ENCODE measurements at regions not wholly inside any gene's neighbourhood (a gene's known extent, or its start where the extent isn't known, plus 50 kb on each side); places are given as distances from the start of the nearest gene placed in this dataset.

DNA sequence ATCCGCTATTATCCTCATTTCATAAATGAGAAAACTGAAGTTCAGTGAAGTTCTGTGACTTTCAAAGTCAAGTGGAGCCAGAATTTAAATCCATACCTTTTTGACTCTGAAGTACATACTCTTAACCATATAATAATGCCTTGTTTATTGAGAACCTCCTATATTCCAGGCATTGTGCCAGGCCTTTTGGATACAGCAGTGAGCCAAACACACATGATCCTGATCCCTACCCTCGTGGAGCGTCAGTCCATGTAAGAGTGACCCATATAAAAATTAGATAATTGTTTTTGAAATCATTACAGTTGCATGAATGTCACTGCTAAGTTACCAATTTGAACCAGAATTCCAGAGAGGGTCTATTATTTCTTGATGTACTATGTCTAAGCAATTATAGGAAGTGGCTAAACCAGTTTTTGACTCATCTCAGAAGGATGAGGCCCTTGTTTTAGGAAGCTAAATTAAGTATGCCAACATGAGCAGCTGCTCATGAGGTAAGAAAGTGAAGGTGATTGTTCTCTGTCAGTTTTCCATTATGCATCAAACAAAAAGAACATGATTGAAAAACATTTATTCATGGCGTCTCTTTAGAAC, 289.5 kb downstream of the GLUD2 start:
- DNase-seq (ENCODE audit: low read depth, low spot score) = no peak
- in situ Hi-C loops (cut with HindIII; ENCODE audit: low sequenced_read_pairs) = no loop called here
- no peak overlapping the region for H3K4me3 ChIP-seq (ENCODE audit: low read depth, low read length)
- TF ChIP-seq, protein P1, sequence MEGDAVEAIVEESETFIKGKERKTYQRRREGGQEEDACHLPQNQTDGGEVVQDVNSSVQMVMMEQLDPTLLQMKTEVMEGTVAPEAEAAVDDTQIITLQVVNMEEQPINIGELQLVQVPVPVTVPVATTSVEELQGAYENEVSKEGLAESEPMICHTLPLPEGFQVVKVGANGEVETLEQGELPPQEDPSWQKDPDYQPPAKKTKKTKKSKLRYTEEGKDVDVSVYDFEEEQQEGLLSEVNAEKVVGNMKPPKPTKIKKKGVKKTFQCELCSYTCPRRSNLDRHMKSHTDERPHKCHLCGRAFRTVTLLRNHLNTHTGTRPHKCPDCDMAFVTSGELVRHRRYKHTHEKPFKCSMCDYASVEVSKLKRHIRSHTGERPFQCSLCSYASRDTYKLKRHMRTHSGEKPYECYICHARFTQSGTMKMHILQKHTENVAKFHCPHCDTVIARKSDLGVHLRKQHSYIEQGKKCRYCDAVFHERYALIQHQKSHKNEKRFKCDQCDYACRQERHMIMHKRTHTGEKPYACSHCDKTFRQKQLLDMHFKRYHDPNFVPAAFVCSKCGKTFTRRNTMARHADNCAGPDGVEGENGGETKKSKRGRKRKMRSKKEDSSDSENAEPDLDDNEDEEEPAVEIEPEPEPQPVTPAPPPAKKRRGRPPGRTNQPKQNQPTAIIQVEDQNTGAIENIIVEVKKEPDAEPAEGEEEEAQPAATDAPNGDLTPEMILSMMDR (IDR thresholded peaks at IDR 0.05; ENCODE audit: low read depth, low read length) = no peak

DNA sequence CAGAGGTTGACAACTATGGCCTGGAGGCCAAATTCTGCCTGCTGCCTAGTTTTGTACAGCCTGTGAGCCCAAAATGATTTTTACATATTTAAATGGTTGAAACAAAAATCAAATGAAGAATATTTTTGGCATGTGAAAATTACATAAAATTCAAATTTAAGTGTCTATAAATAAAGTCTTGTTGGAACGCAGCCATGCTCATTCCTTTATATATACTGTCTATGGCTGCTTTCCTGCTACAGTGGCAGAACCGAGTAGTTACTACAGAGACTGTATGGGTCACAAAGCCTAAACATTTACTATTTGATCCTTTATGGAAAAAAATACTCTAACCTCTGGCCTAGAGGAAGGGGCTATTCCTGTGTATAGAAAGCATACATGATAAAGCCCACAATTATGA, 290.4 kb downstream of the GLUD2 start:
- TF ChIP-seq, protein P1 (IDR thresholded peaks at IDR 0.05; ENCODE audit: low read depth, low read length) = no peak
- in situ Hi-C loops (cut with HindIII; ENCODE audit: low sequenced_read_pairs) = no loop called here
- no peak overlapping the region for H3K4me3 ChIP-seq (ENCODE audit: low read depth, low read length)
- no peak for DNase-seq (ENCODE audit: low read depth, low spot score)

DNA sequence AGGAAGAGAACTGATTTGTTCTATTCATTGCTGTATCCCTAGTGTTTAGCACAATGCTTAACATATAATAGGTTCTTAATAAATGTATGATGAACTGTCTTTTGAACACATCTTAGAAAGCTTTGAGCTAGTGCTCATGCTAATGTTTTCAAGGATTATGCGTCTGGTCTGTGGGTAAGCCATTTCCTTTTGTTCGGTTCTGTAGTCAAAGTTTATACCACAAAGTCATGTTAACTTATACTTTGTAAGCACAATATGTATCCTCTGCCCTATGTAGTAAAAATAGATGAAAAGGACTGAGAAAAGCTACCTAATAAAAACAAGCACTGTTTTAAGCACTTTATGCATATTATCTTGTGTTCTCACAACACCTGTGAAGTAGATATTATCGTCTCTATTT, 301.9 kb downstream of the GLUD2 start:
- TF ChIP-seq, protein P1 (IDR thresholded peaks at IDR 0.05; ENCODE audit: low read depth, low read length) = no peak
- in situ Hi-C loops (cut with HindIII; ENCODE audit: low sequenced_read_pairs) = no loop called here
- H3K4me3 ChIP-seq (ENCODE audit: low read depth, low read length) = no peak overlapping the region
- DNase-seq (ENCODE audit: low read depth, low spot score) = no peak

DNA sequence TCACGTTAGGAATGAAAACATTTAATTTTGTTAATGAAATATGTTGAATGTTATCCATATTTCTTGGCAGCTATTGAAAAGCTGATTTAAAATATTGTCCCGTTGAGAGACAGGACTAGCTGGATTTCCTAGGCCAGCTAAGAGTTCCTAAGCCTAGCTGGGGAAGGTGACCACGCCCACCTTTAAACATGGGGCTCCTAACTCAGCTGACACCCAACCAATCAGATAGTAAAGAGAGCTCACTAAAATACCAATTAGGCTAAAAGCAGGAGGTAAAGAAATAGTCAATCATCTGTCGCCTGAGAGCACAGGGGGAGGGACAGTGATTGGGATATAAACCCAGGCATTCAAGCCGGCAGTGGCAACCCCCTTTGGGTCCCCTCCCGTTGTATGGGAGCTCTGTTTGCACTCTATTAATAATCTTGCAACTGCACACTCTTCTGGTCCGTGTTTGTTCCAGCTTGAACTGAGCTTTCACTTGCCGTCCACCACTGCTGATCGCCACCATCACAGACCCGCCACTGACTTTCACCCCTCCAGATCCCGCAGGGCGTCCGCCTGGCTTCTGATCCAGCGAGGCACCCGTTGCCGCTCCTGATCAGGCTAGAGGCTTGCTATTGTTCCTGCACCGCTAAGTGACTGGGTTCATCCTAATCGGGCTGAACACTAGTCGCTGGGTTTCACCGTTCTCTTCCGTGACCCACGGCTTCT, 308.9 kb downstream of the GLUD2 start:
- DNase-seq (ENCODE audit: low read depth, low spot score) = no peak
- H3K4me3 ChIP-seq (ENCODE audit: low read depth, low read length) = no peak overlapping the region
- in situ Hi-C loops (cut with HindIII; ENCODE audit: low sequenced_read_pairs) = no loop called here
- TF ChIP-seq, protein P1 (IDR thresholded peaks at IDR 0.05; ENCODE audit: low read depth, low read length) = no peak

DNA sequence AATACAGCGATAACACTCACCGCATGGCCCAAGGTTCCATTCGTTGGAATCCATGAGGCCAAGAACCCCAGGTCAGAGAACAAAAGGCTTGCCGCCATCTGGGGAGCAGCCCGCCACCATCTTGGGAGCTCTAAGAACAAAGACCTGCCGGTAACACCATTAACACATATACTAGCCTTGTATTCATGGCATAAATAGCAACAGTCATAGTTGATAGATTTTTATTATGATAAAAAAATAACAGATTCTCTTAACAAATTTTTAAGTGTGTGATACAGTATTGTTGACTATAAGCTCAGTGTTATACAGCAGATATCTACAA, 309.4 kb downstream of the GLUD2 start:
- TF ChIP-seq, protein P1 (IDR thresholded peaks at IDR 0.05; ENCODE audit: low read depth, low read length) = no peak
- H3K4me3 ChIP-seq (ENCODE audit: low read depth, low read length) = no peak overlapping the region
- in situ Hi-C loops (cut with HindIII; ENCODE audit: low sequenced_read_pairs) = no loop called here
- no peak for DNase-seq (ENCODE audit: low read depth, low spot score)

DNA sequence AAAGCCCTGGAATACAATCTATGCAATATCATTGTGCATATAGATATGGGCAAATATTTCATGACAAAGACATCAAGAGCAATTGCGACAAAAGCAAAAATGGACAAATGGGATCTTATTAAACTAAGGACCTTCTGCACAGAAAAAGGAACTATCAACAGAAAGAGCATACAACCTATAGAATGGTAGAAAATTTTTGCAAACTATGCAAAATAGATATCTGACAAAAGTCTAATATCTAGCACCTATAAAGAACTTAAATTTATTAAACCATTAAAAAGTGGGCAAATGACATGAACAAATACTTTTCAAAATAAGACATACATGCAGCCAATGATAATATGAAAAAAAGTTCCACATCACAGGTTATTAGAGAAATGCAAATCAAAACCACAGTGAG, 312.9 kb downstream of the GLUD2 start:
- no peak for DNase-seq (ENCODE audit: low read depth, low spot score)
- TF ChIP-seq, protein P1 (IDR thresholded peaks at IDR 0.05; ENCODE audit: low read depth, low read length) = no peak
- no peak overlapping the region for H3K4me3 ChIP-seq (ENCODE audit: low read depth, low read length)
- in situ Hi-C loops (cut with HindIII; ENCODE audit: low sequenced_read_pairs) = no loop called here
